GM19351 (cell line): ENCODE measurements at regions not wholly inside any gene's neighbourhood (a gene's known extent, or its start where the extent isn't known, plus 50 kb on each side); places are given as distances from the start of the nearest gene placed in this dataset.

ENCODE experiments used
- ATAC-seq: cut with Tn5 transposase; IDR thresholded peaks from one replicate; pipeline ENCODE4 v1.9.1; 2021; ENCODE audit warnings: mild to moderate bottlenecking, moderate library complexity; ENCODE audit not compliant: unreplicated experiment

GRCh38 chr12:103093499-103094106 lies 136.1 kb downstream of the ASCL1 start:
- ATAC-seq = no peak

- no peak for ATAC-seq
Observed at GRCh38 chr12:103097496-103097895, 140.0 kb downstream of the ASCL1 start.

GRCh38 chr12:103100257-103100831 lies 142.9 kb downstream of the ASCL1 start:
- no peak for ATAC-seq

- peak; percentile 88 for ATAC-seq
Observed at GRCh38 chr12:103102225-103102744, 144.8 kb downstream of the ASCL1 start.

GRCh38 chr12:103105971-103106597 lies 148.6 kb downstream of the ASCL1 start:
- peak; percentile 52 for ATAC-seq

GRCh38 chr12:103109861-103110260 lies 152.4 kb downstream of the ASCL1 start:
- no peak for ATAC-seq

- ATAC-seq = peak; percentile 99
Observed at GRCh38 chr12:103114296-103115055, 157.0 kb downstream of the ASCL1 start.

GRCh38 chr12:103128862-103129501 lies 171.5 kb downstream of the ASCL1 start:
- no peak for ATAC-seq

- no peak for ATAC-seq
Observed at GRCh38 chr12:103130564-103130963, 173.1 kb downstream of the ASCL1 start.

- ATAC-seq = no peak
Observed at GRCh38 chr12:103138538-103138937, 181.1 kb downstream of the ASCL1 start.

- ATAC-seq = no peak
Observed at GRCh38 chr12:103139876-103140275, 182.4 kb downstream of the ASCL1 start.

- ATAC-seq = no peak
Observed at GRCh38 chr12:103140286-103140685, 182.8 kb downstream of the ASCL1 start.

GRCh38 chr12:103144278-103144677 lies 186.8 kb downstream of the ASCL1 start:
- ATAC-seq = no peak

- ATAC-seq = no peak
Observed at GRCh38 chr12:103160622-103161021, 203.1 kb downstream of the ASCL1 start.

- ATAC-seq = no peak
Observed at GRCh38 chr12:103161582-103162362, 204.3 kb downstream of the ASCL1 start.

GRCh38 chr12:103166949-103167348 lies 209.5 kb downstream of the ASCL1 start:
- no peak for ATAC-seq

GRCh38 chr12:103172447-103173112 lies 215.1 kb downstream of the ASCL1 start:
- no peak for ATAC-seq

- no peak for ATAC-seq
Observed at GRCh38 chr12:103175625-103176024, 218.2 kb downstream of the ASCL1 start.

GRCh38 chr12:103177639-103178255 lies 220.3 kb downstream of the ASCL1 start:
- ATAC-seq = no peak
